H1 (cell line): ENCODE measurements at regions not wholly inside any gene's neighbourhood (a gene's known extent, or its start where the extent isn't known, plus 50 kb on each side); places are given as distances from the start of the nearest gene placed in this dataset.

ENCODE experiments used
- CTCF ChIA-PET: fragments of 300-600 bp; sonication (Branson Sonifier 250); formaldehyde crosslinking; loops from one replicate; lab custom pipeline; 2021; ENCODE audit not compliant: partially characterized antibody; lab: Charles Lee
- POLR2A ChIA-PET: fragments of 300-600 bp; sonication (Branson Sonifier 250); formaldehyde crosslinking; loops from one replicate; lab custom pipeline; 2021; ENCODE audit warnings: inconsistent platforms; ENCODE audit not compliant: partially characterized antibody; lab: Charles Lee
- DNase-seq, 2 experiments: peaks; one replicate each; pipeline versions ENCODE4 v3.0.0 to v3.0.0-alpha.2; 2010 to 2022; ENCODE audit warnings: low spot score in 2 of 2, low read depth in 1 of 2, mixed read lengths in 1 of 2
- FAIRE-seq: peaks from 2 replicates; lab custom pipeline; 2011; peaks lifted over from hg19 to GRCh38; lab: Jason Lieb, UNC
- H2AFZ ChIP-seq: 2 replicates; pipeline ENCODE4 v1.8.1; 2012; ENCODE audit warnings: low read length, inconsistent platforms
- H2AK5ac ChIP-seq: 2 replicates; pipeline ENCODE4 v1.6.1; 2013; ENCODE audit warnings: low read depth, low read length
- H2BK120ac ChIP-seq: replicated peaks from 2 replicates; pipeline ENCODE3; 2013; ENCODE audit warnings: low read depth, low read length, inconsistent platforms
- H2BK12ac ChIP-seq: 2 replicates; pipeline ENCODE4 v1.6.1; 2013; ENCODE audit warnings: low read depth, low read length
- H2BK15ac ChIP-seq: 2 replicates; pipeline ENCODE4 v1.6.1; 2013; ENCODE audit warnings: low read length
- H2BK20ac ChIP-seq: 2 replicates; pipeline ENCODE4 v1.6.1; 2013; ENCODE audit warnings: low read length
- H2BK5ac ChIP-seq: 2 replicates; pipeline ENCODE4 v1.6.1; 2013; ENCODE audit warnings: low read depth, low read length
- H3K14ac ChIP-seq: 2 replicates; pipeline ENCODE4 v1.6.1; 2013; ENCODE audit warnings: inconsistent platforms; ENCODE audit not compliant: insufficient read length
- H3K18ac ChIP-seq: 2 replicates; pipeline ENCODE4 v1.6.1; 2013; ENCODE audit warnings: low read length; ENCODE audit errors: extremely low read depth
- H3K23ac ChIP-seq: 2 replicates; pipeline ENCODE4 v1.6.1; 2013; ENCODE audit warnings: inconsistent platforms; ENCODE audit not compliant: insufficient read length
- H3K23me2 ChIP-seq: 2 replicates; pipeline ENCODE4 v1.6.1; 2013; ENCODE audit warnings: low read depth, low read length
- H3K27ac ChIP-seq: 2 replicates; pipeline ENCODE4 v1.6.1; 2011; ENCODE audit warnings: low read depth, low read length, inconsistent platforms
- H3K27me3 ChIP-seq, 4 experiments: replicated peaks in 1 of 4; 1 replicate in 1 of 4; 2 replicates in 3 of 4; pipeline versions ENCODE4 v1.6.1 to v1.8.1; 2011 to 2013; ENCODE audit warnings: low read length in 3 of 4, mild to moderate bottlenecking in 3 of 4, inconsistent platforms in 2 of 4, mixed read lengths in 2 of 4, moderate library complexity in 1 of 4; ENCODE audit not compliant: control insufficient read depth in 3 of 4, insufficient read depth in 3 of 4; ENCODE audit errors: extremely low read depth in 1 of 4
- H3K36me3 ChIP-seq, 4 experiments: 2 replicates each; pipeline versions ENCODE4 v1.6.1 to v1.8.1; 2011 to 2013; ENCODE audit warnings: mild to moderate bottlenecking in 4 of 4, low read length in 3 of 4, moderate library complexity in 2 of 4, control low read depth in 1 of 4, inconsistent platforms in 1 of 4; ENCODE audit not compliant: insufficient read depth in 4 of 4, control insufficient read depth in 2 of 4
- H3K4ac ChIP-seq: replicated peaks from 2 replicates; pipeline ENCODE3; 2013; ENCODE audit warnings: low read length, low read depth, mixed read lengths, inconsistent platforms; ENCODE audit not compliant: insufficient read length
- H3K4me1 ChIP-seq, 4 experiments: replicated peaks in 1 of 4; 1 replicate in 1 of 4; 2 replicates in 3 of 4; pipeline versions ENCODE4 v1.6.1 to v1.8.1; 2011 to 2013; ENCODE audit warnings: low read length in 3 of 4, inconsistent platforms in 2 of 4, mixed read lengths in 1 of 4; ENCODE audit not compliant: insufficient read depth in 4 of 4, control insufficient read depth in 3 of 4
- H3K4me2 ChIP-seq, 2 experiments: 2 replicates each; pipeline versions ENCODE4 v1.6.1 to v1.8.1; 2011 to 2013; ENCODE audit warnings: low read depth in 2 of 2, low read length in 2 of 2, control low read depth in 1 of 2, inconsistent platforms in 1 of 2, mild to moderate bottlenecking in 1 of 2; ENCODE audit not compliant: insufficient read depth in 1 of 2
- H3K4me3 ChIP-seq, 4 experiments: fragments of 200-600, 300-600 bp in 1 of 4; sonication (generic), shearing (Covaris generic), sonication (Bioruptor Twin) in 1 of 4; 2 replicates each; pipeline versions ENCODE4 v1.5.1 to v1.8.1; 2011 to 2016; ENCODE audit warnings: low read length in 4 of 4, low read depth in 3 of 4, control low read depth in 2 of 4, inconsistent platforms in 2 of 4, mild to moderate bottlenecking in 2 of 4, mixed read lengths in 1 of 4, moderate library complexity in 1 of 4; ENCODE audit not compliant: insufficient read depth in 2 of 4; ENCODE audit errors: extremely low read depth in 1 of 4
- H3K56ac ChIP-seq: replicated peaks from 2 replicates; pipeline ENCODE3; 2013; ENCODE audit warnings: low read depth, mild to moderate bottlenecking, mixed read lengths, low read length, inconsistent platforms; ENCODE audit not compliant: insufficient read length
- H3K79me1 ChIP-seq: 2 replicates; pipeline ENCODE4 v1.6.1; 2013; ENCODE audit warnings: low read depth, low read length, control low read depth
- H3K79me2 ChIP-seq, 2 experiments: 2 replicates each; pipeline versions ENCODE4 v1.6.1 to v1.8.1; 2012 to 2013; ENCODE audit warnings: low read length in 2 of 2, mild to moderate bottlenecking in 2 of 2, inconsistent platforms in 1 of 2; ENCODE audit not compliant: insufficient read depth in 2 of 2, control insufficient read depth in 1 of 2
- H3K9ac ChIP-seq, 4 experiments: replicated peaks in 1 of 4; 1 replicate in 1 of 4; 2 replicates in 3 of 4; pipeline versions ENCODE4 v1.6.1 to v1.8.1; 2011 to 2013; ENCODE audit warnings: low read depth in 3 of 4, low read length in 3 of 4, control low read depth in 2 of 4, mild to moderate bottlenecking in 2 of 4, moderate library complexity in 2 of 4, inconsistent platforms in 1 of 4; ENCODE audit errors: extremely low read depth in 1 of 4
- H3K9me3 ChIP-seq, 2 experiments: 2 replicates each; pipeline versions ENCODE4 v1.6.1 to v1.8.1; 2012 to 2013; ENCODE audit warnings: mild to moderate bottlenecking in 2 of 2, moderate library complexity in 2 of 2, control low read depth in 1 of 2, inconsistent platforms in 1 of 2, low read depth in 1 of 2, low read length in 1 of 2, mixed read lengths in 1 of 2; ENCODE audit not compliant: insufficient read depth in 2 of 2
- H4K20me1 ChIP-seq, 2 experiments: replicated peaks in 1 of 2; 2 replicates each; pipeline versions ENCODE3 to v1.8.1; 2011 to 2013; ENCODE audit warnings: inconsistent platforms in 2 of 2, low read length in 2 of 2, mild to moderate bottlenecking in 1 of 2; ENCODE audit not compliant: insufficient read depth in 2 of 2, control insufficient read depth in 1 of 2
- H4K5ac ChIP-seq: 2 replicates; pipeline ENCODE4 v1.6.1; 2013; ENCODE audit warnings: low read length, low read depth, mixed read lengths, inconsistent platforms; ENCODE audit not compliant: insufficient read length
- H4K8ac ChIP-seq: 2 replicates; pipeline ENCODE4 v1.8.0; 2013; ENCODE audit warnings: mild to moderate bottlenecking, moderate library complexity, low read length, inconsistent platforms; ENCODE audit not compliant: insufficient read depth; ENCODE audit errors: extremely low read depth
- H4K91ac ChIP-seq: replicated peaks from 2 replicates; pipeline ENCODE3; 2013; ENCODE audit warnings: low read length, mixed read lengths, inconsistent platforms; ENCODE audit not compliant: insufficient read length
- TAF1 ChIP-seq: IDR thresholded peaks from 2 replicates; pipeline ENCODE4 v1.6.1; 2011; ENCODE audit warnings: mild to moderate bottlenecking, low read depth, low read length
- WGBS, 2 experiments: shearing (Covaris generic) in 1 of 2; methylation state at CpG; one replicate each; pipeline versions ENCODE4 v1.1.6 to v1.1.7; 2013 to 2015; ENCODE audit warnings: low lambda C conversion rate in 2 of 2, mixed read lengths in 2 of 2, inconsistent platforms in 1 of 2, low coverage in 1 of 2, missing lambda C conversion rate in 1 of 2; ENCODE audit not compliant: insufficient replicate concordance in 2 of 2, insufficient coverage in 1 of 2, insufficient read length in 1 of 2; ENCODE audit errors: extremely low coverage in 1 of 2, missing lambda C conversion rate in 1 of 2; 5-methylcytosine and 5-hydroxymethylcytosine counted together

- TF ChIP-seq TAF1: no peak
- no peaks in the 10 kb centered on the region for H3K79me2 ChIP-seq
- no peak overlapping the region for H2BK20ac ChIP-seq
- no peak overlapping the region for H3K9ac ChIP-seq
- FAIRE-seq (no peak), DNase-seq (no peak)
- no peak overlapping the region for H3K14ac ChIP-seq
- no peaks in the 10 kb centered on the region for H3K36me3 ChIP-seq
- WGBS, 2 experiments: 91% methylated on average over 9 of the region's 9 CpGs; no CpG with 5 or more reads in 1 of the 2 experiments
- H3K23ac ChIP-seq: no peak overlapping the region
- no peak overlapping the region for H3K27ac ChIP-seq
- no peak overlapping the region for H2BK120ac ChIP-seq
- no peaks in the 10 kb centered on the region for H3K27me3 ChIP-seq
- no peak overlapping the region for H3K56ac ChIP-seq
- no peaks in the 10 kb centered on the region for H4K20me1 ChIP-seq
- H2BK5ac ChIP-seq: no peak overlapping the region
- H2AFZ ChIP-seq: no peak overlapping the region
- H3K4me1 ChIP-seq: no peaks in the 10 kb centered on the region; a peak in 1 of 7 replicates
- ChIA-PET POLR2A (interaction anchor here (0.7 kb wide), 1 partner anchor 33 kb away, joined by 3 read pairs; no protein-coding TSS in a partner anchor), CTCF (interaction anchor here (1.4 to 1.6 kb wide), 2 partner anchors 13 to 28 kb away, joined by 3 to 5 read pairs; no protein-coding TSS in a partner anchor)
- no peaks in the 10 kb centered on the region for H3K9me3 ChIP-seq
- H2BK12ac ChIP-seq: no peak overlapping the region
- H3K4me3 ChIP-seq: no peak overlapping the region
- H3K23me2 ChIP-seq: no peaks in the 10 kb centered on the region
- no peak overlapping the region for H4K8ac ChIP-seq
- no peak overlapping the region for H3K18ac ChIP-seq
- no peak overlapping the region for H3K4me2 ChIP-seq
- no peak overlapping the region for H4K5ac ChIP-seq
- no peak overlapping the region for H2BK15ac ChIP-seq
- no peak overlapping the region for H2AK5ac ChIP-seq
- H4K91ac ChIP-seq: no peak overlapping the region
- no peak overlapping the region for H3K4ac ChIP-seq
- no peaks in the 10 kb centered on the region; the same call in 1 of the 2 replicates for H3K79me1 ChIP-seq
These were observed 330.9 kb upstream of the C2CD4B start for GRCh38 chr15:62495670-62496614.
